ENCODE measurements at regions not wholly inside any gene's neighbourhood (a gene's known extent, or its start where the extent isn't known, plus 50 kb on each side); places are given as distances from the start of the nearest gene placed in this dataset.
A peak's percentile ranks its signal among the peaks of the same experiment; 100 is the strongest.
"Not testable (repeated sequence)": the region's sequence is repeated elsewhere in the genome, so short reads cannot be mapped to it uniquely, and the experiment has no call there.

GRCh38 chr9:94387338-94388010, 59.0 kb upstream of the NUTM2F start:
- H3K4me3 ChIP-seq; H3K36me3 ChIP-seq; H3K27me3 ChIP-seq (ENCODE audit: low read depth); DNase-seq; H3K27ac ChIP-seq (replicated peaks); intact Hi-C loops (cut with micrococcal nuclease); H3K9me3 ChIP-seq (replicated peaks): not testable (repeated sequence)
- H3K4me1 ChIP-seq = peaks cover 15% of the 10 kb centered on the region

DNA sequence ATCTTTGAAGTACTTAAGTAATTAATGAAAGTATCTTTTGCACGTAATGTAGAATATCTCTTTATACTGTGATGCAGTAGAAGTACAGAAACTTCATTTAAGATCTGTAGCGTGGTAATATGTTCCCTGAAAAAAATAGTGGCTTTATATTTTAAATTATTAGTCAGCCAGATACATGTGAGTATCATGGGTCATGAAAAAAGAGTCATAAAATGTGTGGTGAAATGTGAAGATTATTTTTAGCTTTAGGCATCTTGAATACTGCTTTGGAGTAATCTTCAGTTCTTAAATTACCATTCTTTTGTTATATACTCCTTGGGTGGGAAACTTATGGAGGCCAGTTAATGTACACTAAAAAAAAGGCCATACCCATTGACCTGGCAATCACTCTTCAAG, 59.6 kb upstream of the NUTM2F start:
- not testable (repeated sequence) for DNase-seq

DNA sequence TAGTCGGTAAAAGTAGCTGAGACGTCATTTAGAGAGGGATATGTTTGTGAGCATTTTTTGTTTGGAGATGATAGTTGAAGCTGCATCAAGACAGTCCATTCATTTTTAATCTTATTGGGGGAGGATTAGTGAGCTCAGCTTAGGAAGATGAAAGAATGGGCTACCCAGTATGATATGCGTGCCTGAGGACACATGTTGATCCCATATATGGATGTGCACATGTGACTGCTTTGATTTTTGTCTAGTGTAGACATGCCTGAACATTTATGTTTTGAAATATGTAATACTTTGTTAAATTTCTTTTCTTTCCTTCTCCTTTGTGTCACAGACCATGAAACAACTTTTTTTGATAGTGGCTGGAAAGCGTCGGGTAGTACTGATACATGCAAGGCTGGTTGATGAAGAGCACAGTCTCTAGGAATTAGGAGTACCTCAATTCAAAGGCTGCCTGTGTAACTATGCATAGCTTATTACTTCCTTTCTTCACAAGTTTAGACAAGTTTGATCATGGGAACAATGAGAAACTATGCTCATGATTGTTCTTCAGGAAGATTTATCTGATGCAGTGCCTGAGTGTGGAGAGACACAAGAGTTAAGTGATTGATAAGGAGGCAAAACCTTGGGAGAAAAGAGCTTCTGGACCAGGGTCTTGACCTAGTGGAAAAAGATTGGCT, 62.1 kb upstream of the NUTM2F start:
- peaks cover 15% of the 10 kb centered on the region for H3K4me1 ChIP-seq
- H3K27ac ChIP-seq (replicated peaks); H3K4me3 ChIP-seq; H3K9me3 ChIP-seq (replicated peaks); intact Hi-C loops (cut with micrococcal nuclease); DNase-seq; H3K27me3 ChIP-seq (ENCODE audit: low read depth); H3K36me3 ChIP-seq: not testable (repeated sequence)

More for the DNA sequence above, 59.6 kb upstream of the NUTM2F start:
- intact Hi-C loops (cut with micrococcal nuclease); H3K9me3 ChIP-seq (replicated peaks); H3K36me3 ChIP-seq; H3K4me3 ChIP-seq; H3K27me3 ChIP-seq (ENCODE audit: low read depth); H3K27ac ChIP-seq (replicated peaks): not testable (repeated sequence)
- H3K4me1 ChIP-seq = peaks cover 15% of the 10 kb centered on the region

DNA sequence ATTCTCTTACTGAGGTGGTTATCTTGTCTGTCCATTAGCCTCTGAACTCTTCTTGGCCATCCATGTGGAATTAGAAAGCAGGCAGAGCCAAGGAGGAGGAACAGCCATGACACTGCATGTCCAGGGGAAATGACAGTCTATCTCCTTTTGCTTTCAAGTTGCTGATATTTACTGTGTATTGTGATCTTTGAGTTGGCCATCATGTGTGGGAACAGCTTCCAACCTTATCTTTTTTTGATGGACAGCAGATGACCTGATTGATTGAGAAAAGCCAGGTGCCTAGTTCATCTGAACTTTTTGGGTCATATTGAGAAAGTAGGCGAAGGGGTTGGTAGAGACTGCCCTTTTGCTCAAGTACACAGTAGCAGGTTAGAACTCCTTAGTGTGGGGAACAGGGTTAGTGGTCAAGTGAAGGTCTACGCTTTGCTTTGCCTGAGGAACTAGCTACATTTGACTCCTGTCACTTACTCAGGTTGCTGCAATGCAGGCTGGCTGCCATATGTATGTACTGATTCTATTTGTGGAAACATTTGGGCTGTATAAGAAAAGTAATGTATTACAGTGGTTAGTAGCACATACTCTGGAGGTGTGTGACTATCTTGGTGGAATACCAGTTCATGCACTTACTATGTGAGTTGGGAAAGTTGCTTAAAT, 64.7 kb upstream of the NUTM2F start:
- H3K36me3 ChIP-seq; H3K4me1 ChIP-seq; H3K27me3 ChIP-seq (ENCODE audit: low read depth); intact Hi-C loops (cut with micrococcal nuclease); DNase-seq; H3K27ac ChIP-seq (replicated peaks); H3K9me3 ChIP-seq (replicated peaks); H3K4me3 ChIP-seq: not testable (repeated sequence)

DNA sequence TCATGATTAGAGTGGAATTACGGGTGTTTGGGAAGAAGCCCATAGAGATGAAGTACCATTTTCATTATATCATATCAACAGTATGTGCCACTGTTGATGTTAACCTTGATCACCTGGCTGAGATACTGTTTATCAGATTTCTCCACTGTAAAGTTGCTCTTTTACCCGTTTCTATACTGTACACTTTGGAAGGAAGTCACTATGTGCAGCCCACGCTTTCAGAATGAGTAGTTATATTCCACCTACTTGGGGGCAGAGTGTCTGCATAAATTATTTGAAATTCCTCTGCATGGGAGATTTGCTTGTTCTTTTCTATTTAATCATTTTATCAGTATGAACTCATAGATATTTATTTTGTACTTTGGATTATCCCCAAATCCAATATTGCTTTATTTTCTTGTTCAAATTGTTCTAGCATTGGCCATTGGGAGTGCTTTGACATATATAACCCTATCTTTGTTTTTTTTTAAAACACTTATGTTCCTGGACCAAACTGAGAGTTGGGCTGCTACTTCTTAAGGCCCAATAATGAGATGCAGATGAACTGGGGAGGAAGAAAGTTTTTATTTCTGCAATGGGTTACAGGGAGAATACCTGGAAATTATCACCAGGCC, 69.4 kb upstream of the NUTM2F start:
- H3K36me3 ChIP-seq; intact Hi-C loops (cut with micrococcal nuclease); H3K4me1 ChIP-seq: not testable (repeated sequence)

GRCh38 chr9:94400461-94400860, 72.0 kb upstream of the NUTM2F start:
- intact Hi-C loops (cut with micrococcal nuclease) = not testable (repeated sequence)
- peaks cover 11% of the 10 kb centered on the region for H3K4me1 ChIP-seq

More for the DNA sequence above, 69.4 kb upstream of the NUTM2F start:
- H3K4me3 ChIP-seq; DNase-seq; H3K27me3 ChIP-seq (ENCODE audit: low read depth); H3K9me3 ChIP-seq (replicated peaks); H3K27ac ChIP-seq (replicated peaks): not testable (repeated sequence)

GRCh38 chr9:94402795-94403194, 74.4 kb upstream of the NUTM2F start:
- H3K36me3 ChIP-seq; H3K4me3 ChIP-seq; H3K27ac ChIP-seq (replicated peaks); DNase-seq; H3K9me3 ChIP-seq (replicated peaks); H3K27me3 ChIP-seq (ENCODE audit: low read depth); intact Hi-C loops (cut with micrococcal nuclease): not testable (repeated sequence)
- peaks cover 11% of the 10 kb centered on the region for H3K4me1 ChIP-seq

More at GRCh38 chr9:94400461-94400860, 72.0 kb upstream of the NUTM2F start:
- not testable (repeated sequence) for DNase-seq; H3K4me3 ChIP-seq; H3K27me3 ChIP-seq (ENCODE audit: low read depth); H3K27ac ChIP-seq (replicated peaks); H3K9me3 ChIP-seq (replicated peaks); H3K36me3 ChIP-seq

DNA sequence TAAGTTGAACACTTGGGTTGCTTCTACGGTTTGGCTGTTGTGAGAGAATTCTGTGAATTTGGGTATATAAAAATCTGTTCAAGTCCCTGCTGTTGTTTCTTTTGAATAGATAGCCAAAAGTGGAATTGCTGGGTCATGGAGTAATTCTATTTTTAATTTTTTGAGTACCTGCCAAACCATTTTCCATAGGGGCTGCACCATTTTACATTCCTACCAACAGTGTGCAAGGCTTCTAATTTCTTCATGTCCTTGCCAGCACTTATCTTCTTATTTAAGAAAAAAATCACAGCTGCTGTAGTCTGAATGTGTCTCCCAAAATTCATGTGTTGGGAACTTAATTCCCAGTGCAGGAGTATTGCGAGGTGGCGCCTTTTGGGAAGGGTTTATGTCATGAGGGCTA, 75.1 kb upstream of the NUTM2F start:
- H3K36me3 ChIP-seq; H3K9me3 ChIP-seq (replicated peaks); H3K27me3 ChIP-seq (ENCODE audit: low read depth); intact Hi-C loops (cut with micrococcal nuclease); DNase-seq; H3K4me3 ChIP-seq: not testable (repeated sequence)
- H3K27ac ChIP-seq (replicated peaks) = peak overlapping the region; percentile 54
- H3K4me1 ChIP-seq = peaks cover 11% of the 10 kb centered on the region

DNA sequence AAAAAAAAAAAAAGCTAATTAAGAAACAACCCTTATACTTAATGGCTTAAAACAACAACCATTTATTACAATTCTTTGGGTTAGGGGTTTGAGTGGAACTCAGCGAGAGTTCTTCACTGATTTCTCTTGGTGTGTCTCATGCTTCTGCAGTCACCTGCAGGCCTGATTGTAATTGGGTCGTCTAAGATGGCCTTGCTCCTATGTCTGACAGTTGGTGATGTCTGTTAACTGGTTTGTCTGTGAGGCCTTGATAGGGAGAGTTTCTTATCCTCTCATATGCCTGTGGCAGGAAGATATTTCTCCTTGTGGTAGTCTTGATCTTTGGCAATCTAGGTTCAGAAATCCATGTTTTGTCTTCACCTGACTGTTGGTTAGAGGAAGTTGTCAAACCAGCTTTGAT, 85.2 kb upstream of the NUTM2F start:
- intact Hi-C loops (cut with micrococcal nuclease) = not testable (repeated sequence)

DNA sequence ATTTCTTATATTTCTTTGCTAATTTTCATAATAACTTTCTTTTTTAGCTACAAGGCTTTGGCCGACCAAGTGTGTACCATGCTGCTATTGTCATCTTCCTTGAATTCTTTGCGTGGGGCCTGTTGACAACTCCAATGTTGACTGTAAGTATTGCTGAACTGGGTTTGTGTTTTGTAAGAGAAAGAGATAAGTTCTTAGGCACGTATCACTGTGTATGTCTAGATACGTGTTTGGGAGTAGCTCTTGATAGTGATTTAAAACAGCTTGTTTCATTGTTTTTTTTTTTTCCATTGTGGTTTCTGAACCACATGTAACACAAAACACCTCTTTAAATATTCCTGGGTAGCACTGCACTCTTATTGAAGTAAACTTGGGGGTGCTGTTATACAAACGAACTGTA, 86.7 kb upstream of the NUTM2F start:
- H3K4me3 ChIP-seq; H3K27ac ChIP-seq (replicated peaks); intact Hi-C loops (cut with micrococcal nuclease); DNase-seq; H3K27me3 ChIP-seq (ENCODE audit: low read depth); H3K9me3 ChIP-seq (replicated peaks); H3K4me1 ChIP-seq: not testable (repeated sequence)
- peaks cover 10% of the 10 kb centered on the region for H3K36me3 ChIP-seq

More for the DNA sequence above, 85.2 kb upstream of the NUTM2F start:
- not testable (repeated sequence) for H3K4me3 ChIP-seq; H3K27me3 ChIP-seq (ENCODE audit: low read depth); H3K9me3 ChIP-seq (replicated peaks); H3K4me1 ChIP-seq; DNase-seq; H3K27ac ChIP-seq (replicated peaks)
- peaks cover 10% of the 10 kb centered on the region for H3K36me3 ChIP-seq

GRCh38 chr9:94420098-94420497, 91.7 kb upstream of the NUTM2F start:
- intact Hi-C loops (cut with micrococcal nuclease); DNase-seq; H3K27ac ChIP-seq (replicated peaks); H3K4me1 ChIP-seq; H3K9me3 ChIP-seq (replicated peaks); H3K27me3 ChIP-seq (ENCODE audit: low read depth); H3K4me3 ChIP-seq: not testable (repeated sequence)
- H3K36me3 ChIP-seq = peaks cover 10% of the 10 kb centered on the region

- H3K4me3 ChIP-seq; H3K9me3 ChIP-seq (replicated peaks); H3K4me1 ChIP-seq; H3K36me3 ChIP-seq; H3K27ac ChIP-seq (replicated peaks); DNase-seq; intact Hi-C loops (cut with micrococcal nuclease); H3K27me3 ChIP-seq (ENCODE audit: low read depth): not testable (repeated sequence)
Measured at GRCh38 chr9:94421951-94422350, 93.5 kb upstream of the NUTM2F start.

DNA sequence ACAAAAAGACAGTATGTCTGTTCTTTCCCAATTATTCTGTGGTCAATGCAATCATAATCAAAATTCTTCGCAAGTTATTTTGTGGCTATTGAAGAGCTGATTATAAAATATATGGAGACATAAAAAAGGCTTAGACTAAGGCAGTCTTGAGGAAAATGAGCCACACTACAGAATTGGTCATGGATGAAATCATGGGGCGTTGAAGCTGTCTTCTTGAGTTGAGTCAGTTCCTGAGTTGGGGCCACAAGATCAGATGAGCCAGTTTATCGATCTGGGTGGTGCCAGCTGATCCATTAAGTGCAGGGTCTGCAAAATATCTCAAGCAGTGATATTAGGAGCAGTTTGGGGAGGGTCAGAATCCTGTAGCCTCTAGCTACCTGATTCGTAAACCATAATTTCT, 96.9 kb upstream of the NUTM2F start:
- H3K36me3 ChIP-seq; DNase-seq; H3K9me3 ChIP-seq (replicated peaks); intact Hi-C loops (cut with micrococcal nuclease); H3K27ac ChIP-seq (replicated peaks); H3K27me3 ChIP-seq (ENCODE audit: low read depth); H3K4me1 ChIP-seq; H3K4me3 ChIP-seq: not testable (repeated sequence)

All from left ventricle myocardium inferior (tissue), 1 donor.